CD4-positive, alpha-beta T cell treated with Interferon gamma for 1 hour (primary cell): ENCODE measurements at regions not wholly inside any gene's neighbourhood (a gene's known extent, or its start where the extent isn't known, plus 50 kb on each side); places are given as distances from the start of the nearest gene placed in this dataset.

Experiments used
- DNase-seq: peaks from one replicate; pipeline ENCODE4 v3.0.0-alpha.2; 2020

- no peak for DNase-seq
Observed at GRCh38 chrX:38890326-38890725, 89.1 kb downstream of the MID1IP1 start.

- no peak for DNase-seq
Observed at GRCh38 chrX:38890963-38891362, 89.7 kb downstream of the MID1IP1 start.

DNA sequence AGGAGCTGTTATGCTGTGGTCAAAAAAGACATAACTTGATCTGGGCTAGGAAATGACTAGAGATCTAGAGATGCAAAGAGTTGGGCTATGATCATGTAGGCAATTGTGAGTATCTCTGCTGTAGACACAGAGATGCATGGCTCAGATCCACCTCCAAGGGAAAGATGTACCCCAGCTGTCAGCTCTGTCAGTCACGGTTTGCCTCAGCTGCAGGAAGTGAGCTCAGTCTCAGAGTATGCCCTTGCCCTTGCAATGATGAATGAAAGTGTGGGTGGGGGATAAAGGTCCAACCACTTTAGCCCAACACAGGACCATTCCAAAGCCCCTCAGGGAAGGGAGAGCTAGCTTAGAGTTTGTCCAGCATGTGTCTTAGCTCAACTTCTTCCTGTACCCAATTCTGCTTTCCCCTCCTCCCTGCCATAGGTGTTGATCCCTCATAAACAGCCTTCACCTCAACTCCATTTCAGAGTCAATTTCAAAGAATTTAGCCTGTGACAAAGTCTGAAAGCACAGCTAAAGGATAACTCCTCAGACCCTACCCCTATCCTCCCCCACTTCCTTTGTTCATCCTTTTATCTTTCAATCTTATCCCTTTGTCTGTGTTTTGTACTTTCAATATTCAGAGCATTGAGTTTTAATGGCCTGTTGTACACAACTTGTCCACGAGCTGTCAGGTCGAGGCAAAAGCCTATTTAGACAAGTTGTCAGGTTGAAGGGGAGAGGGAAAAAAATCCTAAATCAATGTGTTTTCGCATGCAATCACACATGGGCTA lies 90.6 kb downstream of the MID1IP1 start:
- DNase-seq, result no peak

DNA sequence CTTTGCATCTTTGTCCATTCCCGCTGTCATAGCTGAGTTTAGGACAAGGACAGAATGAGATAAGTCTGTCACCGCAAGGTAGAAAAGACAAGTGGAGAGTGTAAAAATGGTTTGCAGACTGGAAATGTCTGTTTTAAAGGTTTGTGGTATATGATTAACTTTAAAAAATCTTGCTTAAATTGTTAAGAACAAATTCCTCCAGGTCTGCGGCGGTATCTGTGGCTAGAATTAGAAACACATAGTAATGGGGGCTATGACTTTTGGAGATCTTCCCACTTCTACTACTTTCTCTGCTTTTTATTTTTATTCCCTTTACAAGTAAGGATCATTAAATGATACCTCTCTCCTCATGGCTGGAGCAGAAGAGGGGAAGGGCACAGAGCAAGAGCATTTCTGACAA lies 92.2 kb downstream of the MID1IP1 start:
- DNase-seq, result no peak

DNA sequence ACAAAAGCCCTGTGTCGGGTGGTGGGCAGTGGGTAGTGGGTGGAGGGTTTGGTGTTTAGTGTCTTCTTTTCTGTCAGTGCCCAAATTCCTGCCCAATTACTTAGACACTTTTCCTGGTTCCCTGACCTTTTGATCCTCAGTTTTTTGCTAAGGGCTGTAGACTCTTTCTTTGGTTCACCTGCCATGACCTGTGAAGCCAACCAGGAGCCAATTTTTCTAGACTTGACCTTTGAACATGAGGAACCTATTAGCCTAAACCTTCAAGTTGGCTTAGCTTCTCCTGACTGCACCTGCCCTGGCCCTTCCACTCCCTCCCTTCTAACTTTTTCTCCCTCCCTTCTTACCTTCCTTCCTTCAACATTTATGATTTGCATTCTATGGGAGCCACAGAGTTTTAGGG lies 94.5 kb downstream of the MID1IP1 start:
- DNase-seq, result no peak

DNA sequence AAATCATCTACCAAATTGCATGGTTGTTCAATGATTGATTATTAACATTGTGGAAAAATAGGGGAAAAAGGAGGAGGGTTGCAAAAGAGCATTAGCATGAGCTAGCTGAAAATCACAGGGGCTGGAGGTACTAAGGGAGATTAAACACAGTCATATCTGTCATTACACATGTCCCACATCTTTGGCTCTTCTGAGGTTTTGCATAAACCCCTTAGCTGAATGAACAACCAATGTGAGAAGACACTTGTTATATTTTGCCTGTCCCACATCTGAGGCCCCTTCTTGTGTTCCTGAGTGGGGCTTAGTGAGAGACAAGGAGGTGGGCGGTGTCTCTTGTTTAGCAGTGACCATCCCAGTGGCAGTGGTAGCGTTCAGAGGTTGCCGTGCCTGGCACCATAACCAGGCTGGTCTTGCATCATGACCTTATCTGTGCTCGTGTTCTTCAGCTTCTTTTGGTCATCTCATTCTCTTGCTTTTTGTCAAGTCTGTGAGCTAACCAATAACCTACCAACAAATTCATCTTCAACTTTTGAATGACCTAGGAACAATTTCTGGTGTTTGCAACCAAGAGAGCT lies 95.6 kb downstream of the MID1IP1 start:
- no peak for DNase-seq

- no peak for DNase-seq
Observed at GRCh38 chrX:38898261-38898660, 97.0 kb downstream of the MID1IP1 start.

- DNase-seq, result no peak
Observed at GRCh38 chrX:38899650-38900049, 98.4 kb downstream of the MID1IP1 start.

DNA sequence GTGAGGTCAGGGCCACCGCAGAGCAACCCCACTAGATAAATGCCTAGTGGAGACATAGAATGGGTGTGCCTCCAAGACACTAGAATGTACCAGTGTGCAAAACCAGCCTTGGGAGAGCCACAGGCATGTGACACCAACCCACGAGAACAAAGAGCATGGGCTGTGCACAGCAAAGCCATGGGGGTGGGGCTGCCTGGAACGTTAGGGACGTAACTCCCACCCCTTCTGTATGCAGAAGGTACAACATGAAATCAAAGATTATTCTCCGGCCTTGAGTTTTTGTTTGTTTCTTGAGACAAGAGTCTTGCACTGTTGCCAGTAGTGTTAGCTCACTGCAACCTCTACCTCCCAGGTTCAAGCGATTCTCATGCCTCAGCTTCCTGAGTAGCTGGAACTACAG lies 99.5 kb downstream of the MID1IP1 start:
- DNase-seq, result no peak

DNA sequence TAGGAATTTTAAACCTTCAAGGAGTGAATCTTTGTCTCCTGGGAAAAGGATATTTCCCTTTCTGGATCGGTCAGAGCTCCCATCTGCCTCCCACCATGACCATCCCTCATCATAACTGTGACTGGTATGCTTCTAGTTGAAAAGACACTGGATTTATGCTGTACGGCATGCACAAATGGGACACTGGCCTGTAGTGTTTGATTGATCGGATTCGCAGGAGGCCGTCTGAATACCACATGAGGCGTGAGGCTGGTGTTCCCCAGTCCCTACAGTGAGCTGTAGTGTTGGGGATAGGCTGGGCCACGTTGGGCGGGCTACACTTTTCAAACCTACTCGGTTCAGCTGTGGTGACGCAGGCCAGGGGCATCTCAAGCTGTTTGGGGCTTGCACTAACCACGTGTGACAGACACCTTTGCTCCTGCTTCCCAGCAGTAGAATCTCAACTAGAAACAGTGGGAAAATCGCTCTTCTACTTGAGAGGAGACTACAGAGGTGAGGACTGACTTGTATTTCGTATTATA lies 101.8 kb downstream of the MID1IP1 start:
- no peak for DNase-seq

GRCh38 chrX:38916801-38917200 lies 115.5 kb downstream of the MID1IP1 start:
- DNase-seq, result no peak

DNA sequence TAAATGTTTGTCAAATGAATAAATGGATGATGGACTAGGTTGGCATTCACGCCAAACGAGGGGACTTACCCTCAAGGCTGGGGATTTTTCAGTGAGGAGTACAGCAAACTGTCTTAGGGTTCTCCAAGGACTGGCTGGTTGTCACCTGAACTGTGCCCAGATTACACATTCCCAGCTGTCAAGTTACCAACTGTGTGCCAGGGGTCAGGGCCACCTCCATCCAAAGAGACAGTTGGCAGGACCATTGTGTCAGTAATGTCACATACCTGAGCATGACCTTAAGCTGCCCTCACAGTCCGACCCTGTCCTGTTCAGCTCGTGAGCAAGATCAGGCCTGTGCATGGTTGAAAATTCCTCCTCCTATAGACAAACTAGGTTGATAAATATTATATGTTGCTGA lies 116.7 kb downstream of the MID1IP1 start:
- no peak for DNase-seq

- DNase-seq, result no peak
Observed at GRCh38 chrX:38919202-38919601, 117.9 kb downstream of the MID1IP1 start.

DNA sequence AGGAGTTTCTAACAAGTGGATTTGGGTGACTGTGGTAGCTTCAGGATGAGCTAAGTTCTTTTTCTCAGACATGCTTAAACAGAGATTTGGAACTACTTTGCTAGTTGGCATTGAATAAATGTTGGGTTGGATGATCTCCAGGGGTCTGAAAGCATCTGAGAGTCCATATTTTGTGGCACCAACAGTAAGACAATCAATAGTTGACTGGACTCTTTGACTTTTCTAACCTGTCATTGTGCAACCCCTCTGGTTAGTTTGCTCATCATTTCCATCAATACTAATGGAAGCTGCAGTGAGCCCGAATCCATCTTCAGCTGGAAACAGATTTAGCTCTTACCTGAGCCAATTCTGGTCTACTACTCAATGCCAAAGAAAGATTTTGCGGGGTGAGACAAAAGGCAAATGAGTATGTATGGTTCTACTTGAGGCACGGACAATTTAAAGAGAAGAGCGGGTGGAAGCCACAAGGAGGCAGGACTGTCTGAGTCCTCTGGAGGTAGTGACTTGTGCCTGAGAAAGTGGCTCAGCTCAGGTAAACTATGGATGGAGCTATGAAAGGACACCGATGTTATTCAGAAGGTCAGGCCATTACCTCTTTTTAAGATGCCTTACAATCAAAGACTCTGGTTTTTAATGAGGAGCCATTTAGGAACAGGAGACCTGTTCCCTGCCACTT lies 118.7 kb downstream of the MID1IP1 start:
- DNase-seq, result no peak

DNA sequence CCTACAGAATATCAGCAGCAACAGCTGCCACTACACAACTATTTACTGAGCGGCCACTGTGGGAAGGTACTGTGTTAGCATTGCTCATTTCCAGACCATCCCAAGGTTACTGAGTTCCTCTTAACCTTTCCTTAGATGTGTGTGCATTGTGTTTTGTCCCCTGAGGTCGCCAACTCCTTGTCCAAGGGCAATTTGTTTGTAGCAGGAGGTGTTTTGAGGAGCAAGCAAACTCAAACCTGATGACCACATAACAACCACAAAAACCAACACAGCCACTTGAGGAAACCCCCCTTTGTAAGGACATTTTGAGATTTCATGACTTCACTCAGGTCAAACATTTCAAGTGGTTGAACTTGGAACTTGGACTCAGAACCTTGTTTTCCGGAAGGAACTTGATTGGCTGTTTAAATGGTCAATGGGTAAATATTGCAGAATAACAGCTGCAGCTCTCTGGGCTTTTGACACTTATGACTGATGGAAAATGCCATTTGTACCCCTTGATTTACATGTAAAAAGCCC lies 122.3 kb downstream of the MID1IP1 start:
- DNase-seq, result no peak

- no peak for DNase-seq
Observed at GRCh38 chrX:38927592-38927991, 126.3 kb downstream of the MID1IP1 start.

GRCh38 chrX:38929966-38930421 lies 128.7 kb downstream of the MID1IP1 start:
- DNase-seq, result no peak

DNA sequence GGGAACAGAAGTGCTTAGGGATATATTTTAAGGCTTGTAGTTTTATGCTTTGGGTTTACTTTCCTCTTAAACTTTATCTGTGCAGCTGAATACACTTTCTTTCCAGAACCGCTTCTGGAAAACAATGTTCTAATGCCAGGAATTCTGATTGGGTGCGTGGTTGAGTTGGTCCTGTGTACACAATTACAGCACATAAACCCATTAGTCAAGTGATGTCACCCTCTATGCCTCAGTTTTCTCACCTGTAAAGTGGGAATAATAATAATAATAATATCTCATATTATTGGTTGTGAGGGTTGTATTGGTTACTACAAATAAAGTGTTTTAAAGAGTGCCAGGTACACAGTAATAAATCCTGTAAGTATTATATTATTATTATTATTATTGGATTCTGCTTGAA lies 129.2 kb downstream of the MID1IP1 start:
- no peak for DNase-seq

GRCh38 chrX:38935561-38935960 lies 134.3 kb downstream of the MID1IP1 start:
- DNase-seq, result no peak

GRCh38 chrX:38937400-38937799 lies 136.1 kb downstream of the MID1IP1 start:
- no peak for DNase-seq

DNA sequence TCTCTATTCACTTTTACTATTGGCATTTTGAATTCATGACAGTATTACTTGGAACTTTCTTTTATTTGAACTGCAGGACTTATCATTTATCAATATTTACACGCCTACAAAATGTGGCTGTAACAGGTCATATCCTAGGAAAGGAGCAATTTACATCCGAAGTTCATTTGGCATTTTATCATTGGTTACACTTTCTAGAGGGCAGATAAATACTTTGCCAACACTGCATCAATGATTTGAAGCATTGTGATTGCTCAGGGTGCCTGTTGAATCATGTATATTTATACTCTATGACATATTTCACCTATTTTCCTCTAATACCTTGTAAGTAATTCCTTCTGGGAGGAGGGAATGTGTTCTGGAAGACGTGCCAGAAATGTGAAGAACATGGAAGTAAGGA lies 136.7 kb downstream of the MID1IP1 start:
- no peak for DNase-seq

DNA sequence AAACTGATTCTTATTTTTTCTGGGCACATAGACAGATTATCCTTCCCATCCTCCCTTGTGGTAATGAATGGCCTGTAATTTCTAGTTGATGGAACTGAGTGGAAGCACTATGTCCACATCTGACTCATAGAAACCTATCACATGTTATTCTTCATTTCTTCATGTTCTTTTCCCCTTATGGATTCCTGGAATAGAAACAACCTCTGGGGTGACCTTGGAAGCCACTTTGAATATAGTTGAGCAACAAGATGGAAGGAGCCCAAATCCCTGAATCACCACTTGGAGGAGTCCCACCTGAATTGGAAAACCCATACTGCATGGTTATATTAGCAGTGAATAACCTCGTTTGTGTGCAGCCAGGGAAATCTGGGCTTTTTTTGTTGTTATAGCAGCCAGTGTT lies 137.8 kb downstream of the MID1IP1 start:
- no peak for DNase-seq

DNA sequence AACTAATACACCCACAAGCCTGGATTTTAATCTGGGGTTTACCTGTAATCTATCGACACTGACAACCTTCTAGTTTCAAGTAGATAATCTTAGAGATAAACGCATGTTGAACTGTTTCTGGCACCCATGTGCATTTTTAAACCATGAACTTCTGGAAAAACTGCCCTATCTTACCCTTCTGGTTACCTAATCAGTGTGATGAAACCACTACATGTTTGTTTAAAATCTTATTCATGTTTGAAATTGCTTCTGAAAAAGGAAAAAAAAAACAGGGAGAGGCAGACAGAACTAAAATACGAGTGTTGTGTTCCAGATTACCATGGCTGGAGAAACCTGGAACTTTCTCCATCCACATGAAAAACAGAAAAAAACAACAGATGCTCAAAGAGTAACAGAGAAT lies 139.3 kb downstream of the MID1IP1 start:
- DNase-seq, result no peak

GRCh38 chrX:38941675-38942074 lies 140.4 kb downstream of the MID1IP1 start:
- no peak for DNase-seq
